Natural killer cell (primary cell): ENCODE measurements at regions not wholly inside any gene's neighbourhood (a gene's known extent, or its start where the extent isn't known, plus 50 kb on each side); places are given as distances from the start of the nearest gene placed in this dataset.

ENCODE experiments used
- ATAC-seq, 3 donors: fragments of 150-1000 bp in 2 of 3; fragments of 200-7000 bp in 1 of 3; cut with Tn5 transposase; 1 replicate in 1 of 3; 2 replicates in 2 of 3; pipeline ENCODE4 v1.10.0; 2021; ENCODE audit warnings: mild to moderate bottlenecking in 2 of 3, moderate library complexity in 2 of 3
- DNase-seq, 2 donors: peaks; one replicate each; pipeline versions ENCODE4 v3.0.0 to v3.0.0-alpha.2; 2013 to 2021; ENCODE audit warnings: mixed read lengths in 1 of 2
- H3K27ac ChIP-seq: one replicate; pipeline ENCODE4 v1.5.1; 2013; ENCODE audit warnings: mild to moderate bottlenecking, low read length
- H3K27me3 ChIP-seq: one replicate; pipeline ENCODE4 v1.6.1; 2013; ENCODE audit warnings: low read length; ENCODE audit not compliant: control insufficient read depth, insufficient read depth
- H3K36me3 ChIP-seq: one replicate; pipeline ENCODE4 v1.6.1; 2013; ENCODE audit warnings: low read length; ENCODE audit not compliant: control insufficient read depth, insufficient read depth
- H3K4me1 ChIP-seq: one replicate; pipeline ENCODE4 v1.6.1; 2013; ENCODE audit warnings: low read length; ENCODE audit not compliant: control insufficient read depth, insufficient read depth
- H3K4me3 ChIP-seq: one replicate; pipeline ENCODE4 v1.5.1; 2013; ENCODE audit warnings: low read length
- H3K9me3 ChIP-seq: one replicate; pipeline ENCODE4 v1.6.1; 2013; ENCODE audit warnings: low read length; ENCODE audit not compliant: control insufficient read depth, insufficient read depth
- H3K27ac Mint-ChIP-seq, 2 donors: one replicate each; pipeline ENCODE4 v1.8.0; 2022; ENCODE audit warnings: mild to moderate bottlenecking in 2 of 2, mixed read lengths in 2 of 2, moderate library complexity in 1 of 2
- H3K27me3 Mint-ChIP-seq, 2 donors: one replicate each; pipeline ENCODE4 v1.8.0; 2022; ENCODE audit warnings: low read depth in 2 of 2, mixed read lengths in 2 of 2
- H3K36me3 Mint-ChIP-seq: one replicate; pipeline ENCODE4 v1.8.0; 2022; ENCODE audit warnings: mixed read lengths
- H3K4me1 Mint-ChIP-seq, 2 donors: one replicate each; pipeline ENCODE4 v1.8.0; 2022; ENCODE audit warnings: mixed read lengths in 2 of 2
- H3K4me3 Mint-ChIP-seq: one replicate; pipeline ENCODE4 v1.8.0; 2022; ENCODE audit warnings: mild to moderate bottlenecking, moderate library complexity, mixed read lengths
- H3K9me3 Mint-ChIP-seq, 2 donors: one replicate each; pipeline ENCODE4 v1.8.0; 2022; ENCODE audit warnings: mixed read lengths in 2 of 2
- CTCF ChIP-seq: fragments of 200-600 bp; IDR thresholded peaks from one replicate; pipeline ENCODE4 v1.8.0; 2022; ENCODE audit warnings: antibody characterized with exemption
- WGBS: methylation state at CpG from one replicate; pipeline ENCODE4 v1.1.7; 2013; ENCODE audit warnings: missing lambda C conversion rate; ENCODE audit not compliant: insufficient coverage; 5-methylcytosine and 5-hydroxymethylcytosine counted together
- intact Hi-C: fragments of 100-400 bp; cut with micrococcal nuclease; formaldehyde crosslinking; loops from one replicate; pipeline ENCODE4 v1.14.2; 2022

DNA sequence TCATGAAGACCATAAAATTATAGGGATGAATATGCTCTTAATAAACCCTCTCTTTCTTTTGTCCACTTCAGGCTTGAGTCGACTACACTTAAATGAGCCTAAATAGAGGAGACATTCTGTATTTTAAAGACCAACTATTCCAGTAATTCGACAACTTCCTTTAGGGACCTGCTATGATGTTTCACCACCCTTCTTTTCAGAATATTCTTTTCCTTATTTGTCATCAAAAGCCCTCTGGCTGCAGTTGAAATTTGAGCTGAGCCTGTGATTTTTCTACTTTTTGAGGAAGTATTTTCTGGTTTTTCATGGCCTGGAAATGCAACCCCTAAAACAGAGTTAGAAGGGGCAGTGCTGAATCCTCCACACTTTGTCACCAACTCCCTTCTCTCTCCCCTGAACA lies 287.0 kb downstream of the EPHA4 start:
- DNase-seq, result no peak
- H3K27ac ChIP-seq, result no peak overlapping the region
- H3K27me3 ChIP-seq, result no peaks in the 10 kb centered on the region
- no peaks in the 10 kb centered on the region for H3K9me3 ChIP-seq
- Mint-ChIP-seq H3K27me3 (peaks cover 4 to 10% of the 10 kb centered on the region in 2 donors), H3K9me3 (no peaks in the 10 kb centered on the region), H3K4me1 (peaks cover 0 to 4% of the 10 kb centered on the region in 2 donors), H3K27ac (no peak overlapping the region), H3K4me3 (no peak overlapping the region), H3K36me3 (no peaks in the 10 kb centered on the region)
- no peaks in the 10 kb centered on the region for H3K4me1 ChIP-seq
- 71% methylated on average over 2 of the region's 2 CpGs for WGBS
- no peak overlapping the region for H3K4me3 ChIP-seq
- intact Hi-C loops, result no loop called here
- no peak for TF ChIP-seq CTCF
- H3K36me3 ChIP-seq, result no peaks in the 10 kb centered on the region
- ATAC-seq, result no peak

GRCh38 chr2:221286406-221286805 lies 285.7 kb downstream of the EPHA4 start:
- Mint-ChIP-seq H3K27me3 (peaks cover 4 to 10% of the 10 kb centered on the region in 2 donors), H3K36me3 (no peaks in the 10 kb centered on the region), H3K9me3 (no peaks in the 10 kb centered on the region), H3K27ac (no peak overlapping the region), H3K4me1 (peaks cover 0 to 4% of the 10 kb centered on the region in 2 donors), H3K4me3 (no peak overlapping the region)
- no peaks in the 10 kb centered on the region for H3K4me1 ChIP-seq
- H3K27ac ChIP-seq, result no peak overlapping the region
- intact Hi-C loops, result no loop called here
- DNase-seq (no peak), ATAC-seq (no peak)
- TF ChIP-seq CTCF, result no peak
- no peak overlapping the region for H3K4me3 ChIP-seq
- no peaks in the 10 kb centered on the region for H3K36me3 ChIP-seq
- H3K9me3 ChIP-seq, result no peaks in the 10 kb centered on the region
- H3K27me3 ChIP-seq, result no peaks in the 10 kb centered on the region

DNA sequence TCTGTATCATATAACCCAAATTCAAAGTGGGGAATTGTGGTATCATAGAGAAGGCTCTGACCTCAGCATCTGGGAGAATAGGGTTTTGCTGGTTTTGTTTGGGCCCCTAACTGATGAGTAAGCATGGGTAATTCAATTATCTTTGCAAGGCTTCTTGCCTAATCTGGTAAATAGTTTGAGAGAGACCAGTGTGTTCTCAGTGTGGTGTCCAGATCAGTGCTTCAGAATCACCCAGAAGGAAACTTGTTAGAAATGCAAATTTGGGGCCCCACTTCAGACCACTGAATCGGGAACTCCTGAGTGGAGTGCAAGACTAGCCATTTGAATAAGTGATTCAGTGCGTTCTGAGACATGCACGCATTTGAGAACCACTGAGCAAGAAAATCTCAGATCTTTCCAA lies 282.7 kb downstream of the EPHA4 start:
- TF ChIP-seq CTCF, result no peak
- Histone ChIP-seq H3K27ac (no peak overlapping the region), H3K36me3 (no peaks in the 10 kb centered on the region), H3K9me3 (no peaks in the 10 kb centered on the region), H3K27me3 (no peaks in the 10 kb centered on the region), H3K4me3 (no peak overlapping the region), H3K4me1 (no peaks in the 10 kb centered on the region)
- no peaks in the 10 kb centered on the region for H3K9me3 Mint-ChIP-seq
- no peaks in the 10 kb centered on the region for H3K36me3 Mint-ChIP-seq
- H3K4me1 Mint-ChIP-seq, result peaks cover 0 to 4% of the 10 kb centered on the region in 2 donors
- WGBS, result 54% methylated on average over 3 of the region's 3 CpGs
- ATAC-seq (no peak), DNase-seq (no peak)
- H3K4me3 Mint-ChIP-seq, result no peak overlapping the region
- H3K27ac Mint-ChIP-seq, result no peak overlapping the region
- peaks cover 4 to 10% of the 10 kb centered on the region in 2 donors for H3K27me3 Mint-ChIP-seq
- intact Hi-C loops, result no loop called here

DNA sequence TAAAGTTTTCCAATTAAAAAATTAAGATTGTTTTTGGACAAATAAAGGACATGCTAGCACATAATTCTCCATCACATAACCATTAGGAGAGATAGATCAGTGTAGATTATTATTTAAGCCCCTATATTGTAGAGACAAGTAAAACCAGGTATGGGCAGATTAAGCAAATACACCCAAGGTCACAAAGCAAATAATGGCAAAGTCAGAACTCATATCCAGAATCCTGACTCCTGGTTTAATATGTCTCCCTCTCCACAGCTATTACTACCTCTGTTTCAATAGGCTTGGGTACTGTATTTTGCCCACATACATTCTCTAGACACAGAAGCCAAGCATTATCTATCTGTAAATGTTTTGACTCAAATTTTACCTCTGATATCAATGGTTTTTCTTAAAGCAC lies 282.3 kb downstream of the EPHA4 start:
- Histone ChIP-seq H3K9me3 (no peaks in the 10 kb centered on the region), H3K4me3 (no peak overlapping the region), H3K27ac (no peak overlapping the region), H3K4me1 (no peaks in the 10 kb centered on the region), H3K36me3 (no peaks in the 10 kb centered on the region), H3K27me3 (no peaks in the 10 kb centered on the region)
- Mint-ChIP-seq H3K9me3 (no peaks in the 10 kb centered on the region), H3K27me3 (peaks cover 4 to 9% of the 10 kb centered on the region in 2 donors), H3K4me3 (no peak overlapping the region), H3K36me3 (no peaks in the 10 kb centered on the region), H3K27ac (no peak overlapping the region), H3K4me1 (peaks cover 0 to 4% of the 10 kb centered on the region in 2 donors)
- DNase-seq (no peak), ATAC-seq (no peak)
- intact Hi-C loops, result no loop called here
- TF ChIP-seq CTCF, result no peak
